ENCODE measurements at regions not wholly inside any gene's neighbourhood (a gene's known extent, or its start where the extent isn't known, plus 50 kb on each side); places are given as distances from the start of the nearest gene placed in this dataset.

GRCh38 chr12:45623221-45623620 lies 106.3 kb upstream of the ARID2 start:
- intact Hi-C loops (cut with micrococcal nuclease) (no loop called here), in situ Hi-C loops (cut with MboI) (no loop called here)
- H4K20me1 ChIP-seq (replicated peaks; ENCODE audit: control insufficient read depth, insufficient read depth, low read length): no peaks in the 10 kb centered on the region
- CTCF ChIA-PET (ENCODE audit: low intra/inter-chr PET ratio): no interaction called here
- H3K4me3 ChIP-seq: no peak overlapping the region
- H3K27ac ChIP-seq (ENCODE audit: extremely low read depth, low read depth, low read length): no peak overlapping the region
- H3K9me1 ChIP-seq (ENCODE audit: control insufficient read depth, insufficient read depth, low read length): no peaks in the 10 kb centered on the region
- FAIRE-seq (no peak), ATAC-seq (no peak), DNase-seq (ENCODE audit: extremely low read depth in 1 of 4, low spot score in 3 of 4) (no peak)
- no peaks in the 10 kb centered on the region for H3K4me1 ChIP-seq (replicated peaks in 1 of 2; ENCODE audit: control insufficient read depth in 2 of 2, insufficient read depth in 2 of 2, low read length in 2 of 2)
- 0% methylated on average over 4 of the region's 5 CpGs for WGBS (ENCODE audit: insufficient coverage, low coverage, missing lambda C conversion rate)
- no peak overlapping the region for H3K9ac ChIP-seq (ENCODE audit: insufficient read depth in 1 of 2, low read depth in 2 of 2, low read length in 2 of 2)
- H3K27me3 ChIP-seq (ENCODE audit: control insufficient read depth in 2 of 2, insufficient read depth in 2 of 2, low read length in 2 of 2): peaks cover 6 to 11% of the 10 kb centered on the region in 2 experiments; a peak in 4 of 5 replicates
- no peaks in the 10 kb centered on the region for H3K79me2 ChIP-seq (ENCODE audit: control insufficient read depth, insufficient read depth, low read length)
- H3K4me2 ChIP-seq (ENCODE audit: insufficient read depth, low read length): no peak overlapping the region
- POLR2A ChIA-PET: no interaction called here
- BruUV-seq (replicated peaks): no TSS peak
- no peaks in the 10 kb centered on the region for H3K36me3 ChIP-seq (ENCODE audit: control insufficient read depth, insufficient read depth, low read length)
- H2AFZ ChIP-seq (ENCODE audit: low read depth, low read length): no peak overlapping the region
- H3K9me3 ChIP-seq (replicated peaks; ENCODE audit: control insufficient read depth, insufficient read depth, low read depth, low read length): no peaks in the 10 kb centered on the region; the same call in 1 of the 2 replicates
- TF ChIP-seq ZBTB8A (IDR thresholded peaks at IDR 0.05; ENCODE audit: partially characterized antibody) (no peak), RAD51 (IDR thresholded peaks at IDR 0.05; ENCODE audit: borderline replicate concordance, low read depth) (no peak), ZBTB26 (CRISPR knock-in tag; IDR thresholded peaks at IDR 0.05) (no peak), FOS (IDR thresholded peaks at IDR 0.05; ENCODE audit: extremely low read depth, insufficient read length) (no peak)
- TF ChIP-seq, protein P1, sequence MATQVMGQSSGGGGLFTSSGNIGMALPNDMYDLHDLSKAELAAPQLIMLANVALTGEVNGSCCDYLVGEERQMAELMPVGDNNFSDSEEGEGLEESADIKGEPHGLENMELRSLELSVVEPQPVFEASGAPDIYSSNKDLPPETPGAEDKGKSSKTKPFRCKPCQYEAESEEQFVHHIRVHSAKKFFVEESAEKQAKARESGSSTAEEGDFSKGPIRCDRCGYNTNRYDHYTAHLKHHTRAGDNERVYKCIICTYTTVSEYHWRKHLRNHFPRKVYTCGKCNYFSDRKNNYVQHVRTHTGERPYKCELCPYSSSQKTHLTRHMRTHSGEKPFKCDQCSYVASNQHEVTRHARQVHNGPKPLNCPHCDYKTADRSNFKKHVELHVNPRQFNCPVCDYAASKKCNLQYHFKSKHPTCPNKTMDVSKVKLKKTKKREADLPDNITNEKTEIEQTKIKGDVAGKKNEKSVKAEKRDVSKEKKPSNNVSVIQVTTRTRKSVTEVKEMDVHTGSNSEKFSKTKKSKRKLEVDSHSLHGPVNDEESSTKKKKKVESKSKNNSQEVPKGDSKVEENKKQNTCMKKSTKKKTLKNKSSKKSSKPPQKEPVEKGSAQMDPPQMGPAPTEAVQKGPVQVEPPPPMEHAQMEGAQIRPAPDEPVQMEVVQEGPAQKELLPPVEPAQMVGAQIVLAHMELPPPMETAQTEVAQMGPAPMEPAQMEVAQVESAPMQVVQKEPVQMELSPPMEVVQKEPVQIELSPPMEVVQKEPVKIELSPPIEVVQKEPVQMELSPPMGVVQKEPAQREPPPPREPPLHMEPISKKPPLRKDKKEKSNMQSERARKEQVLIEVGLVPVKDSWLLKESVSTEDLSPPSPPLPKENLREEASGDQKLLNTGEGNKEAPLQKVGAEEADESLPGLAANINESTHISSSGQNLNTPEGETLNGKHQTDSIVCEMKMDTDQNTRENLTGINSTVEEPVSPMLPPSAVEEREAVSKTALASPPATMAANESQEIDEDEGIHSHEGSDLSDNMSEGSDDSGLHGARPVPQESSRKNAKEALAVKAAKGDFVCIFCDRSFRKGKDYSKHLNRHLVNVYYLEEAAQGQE (IDR thresholded peaks at IDR 0.05; ENCODE audit: borderline replicate concordance): no peak
- TF ChIP-seq, protein P1 (CRISPR knock-in tag; IDR thresholded peaks at IDR 0.05; ENCODE audit: low read depth): no peak
- TF ChIP-seq, protein P2, sequence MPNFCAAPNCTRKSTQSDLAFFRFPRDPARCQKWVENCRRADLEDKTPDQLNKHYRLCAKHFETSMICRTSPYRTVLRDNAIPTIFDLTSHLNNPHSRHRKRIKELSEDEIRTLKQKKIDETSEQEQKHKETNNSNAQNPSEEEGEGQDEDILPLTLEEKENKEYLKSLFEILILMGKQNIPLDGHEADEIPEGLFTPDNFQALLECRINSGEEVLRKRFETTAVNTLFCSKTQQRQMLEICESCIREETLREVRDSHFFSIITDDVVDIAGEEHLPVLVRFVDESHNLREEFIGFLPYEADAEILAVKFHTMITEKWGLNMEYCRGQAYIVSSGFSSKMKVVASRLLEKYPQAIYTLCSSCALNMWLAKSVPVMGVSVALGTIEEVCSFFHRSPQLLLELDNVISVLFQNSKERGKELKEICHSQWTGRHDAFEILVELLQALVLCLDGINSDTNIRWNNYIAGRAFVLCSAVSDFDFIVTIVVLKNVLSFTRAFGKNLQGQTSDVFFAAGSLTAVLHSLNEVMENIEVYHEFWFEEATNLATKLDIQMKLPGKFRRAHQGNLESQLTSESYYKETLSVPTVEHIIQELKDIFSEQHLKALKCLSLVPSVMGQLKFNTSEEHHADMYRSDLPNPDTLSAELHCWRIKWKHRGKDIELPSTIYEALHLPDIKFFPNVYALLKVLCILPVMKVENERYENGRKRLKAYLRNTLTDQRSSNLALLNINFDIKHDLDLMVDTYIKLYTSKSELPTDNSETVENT (CRISPR knock-in tag; IDR thresholded peaks at IDR 0.05): no peak
- TF ChIP-seq, protein P3, sequence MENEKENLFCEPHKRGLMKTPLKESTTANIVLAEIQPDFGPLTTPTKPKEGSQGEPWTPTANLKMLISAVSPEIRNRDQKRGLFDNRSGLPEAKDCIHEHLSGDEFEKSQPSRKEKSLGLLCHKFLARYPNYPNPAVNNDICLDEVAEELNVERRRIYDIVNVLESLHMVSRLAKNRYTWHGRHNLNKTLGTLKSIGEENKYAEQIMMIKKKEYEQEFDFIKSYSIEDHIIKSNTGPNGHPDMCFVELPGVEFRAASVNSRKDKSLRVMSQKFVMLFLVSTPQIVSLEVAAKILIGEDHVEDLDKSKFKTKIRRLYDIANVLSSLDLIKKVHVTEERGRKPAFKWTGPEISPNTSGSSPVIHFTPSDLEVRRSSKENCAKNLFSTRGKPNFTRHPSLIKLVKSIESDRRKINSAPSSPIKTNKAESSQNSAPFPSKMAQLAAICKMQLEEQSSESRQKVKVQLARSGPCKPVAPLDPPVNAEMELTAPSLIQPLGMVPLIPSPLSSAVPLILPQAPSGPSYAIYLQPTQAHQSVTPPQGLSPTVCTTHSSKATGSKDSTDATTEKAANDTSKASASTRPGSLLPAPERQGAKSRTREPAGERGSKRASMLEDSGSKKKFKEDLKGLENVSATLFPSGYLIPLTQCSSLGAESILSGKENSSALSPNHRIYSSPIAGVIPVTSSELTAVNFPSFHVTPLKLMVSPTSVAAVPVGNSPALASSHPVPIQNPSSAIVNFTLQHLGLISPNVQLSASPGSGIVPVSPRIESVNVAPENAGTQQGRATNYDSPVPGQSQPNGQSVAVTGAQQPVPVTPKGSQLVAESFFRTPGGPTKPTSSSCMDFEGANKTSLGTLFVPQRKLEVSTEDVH (IDR thresholded peaks at IDR 0.05; ENCODE audit: low read depth, partially characterized antibody): no peak

Measured in K562 (cell line).